GM18867 (cell line): ENCODE measurements at regions not wholly inside any gene's neighbourhood (a gene's known extent, or its start where the extent isn't known, plus 50 kb on each side); places are given as distances from the start of the nearest gene placed in this dataset.

Experiments used
- ATAC-seq: cut with Tn5 transposase; IDR thresholded peaks from one replicate; pipeline ENCODE4 v1.9.1; 2021; ENCODE audit warnings: mild to moderate bottlenecking, moderate library complexity; ENCODE audit not compliant: unreplicated experiment

DNA sequence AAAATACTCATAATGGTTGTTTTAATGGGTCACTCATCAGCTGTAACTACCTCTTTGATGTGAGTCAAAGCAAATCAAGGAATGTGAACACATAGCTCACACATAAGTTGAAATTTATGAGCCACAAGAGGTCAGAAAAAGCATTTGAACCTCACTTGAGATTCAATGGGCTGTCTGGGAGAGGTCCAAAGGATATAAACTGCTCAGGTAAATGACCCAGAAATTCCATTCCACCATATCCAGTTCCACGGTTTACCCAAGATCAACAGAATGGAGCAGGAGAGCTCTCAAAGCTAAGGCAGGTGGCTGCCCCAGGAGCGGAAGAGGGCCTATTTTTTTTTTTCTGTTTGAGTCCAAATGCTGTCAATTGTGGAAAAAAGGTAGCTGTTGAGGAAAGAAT is 464.1 kb downstream of the TNS1 start:
- no peak for ATAC-seq

DNA sequence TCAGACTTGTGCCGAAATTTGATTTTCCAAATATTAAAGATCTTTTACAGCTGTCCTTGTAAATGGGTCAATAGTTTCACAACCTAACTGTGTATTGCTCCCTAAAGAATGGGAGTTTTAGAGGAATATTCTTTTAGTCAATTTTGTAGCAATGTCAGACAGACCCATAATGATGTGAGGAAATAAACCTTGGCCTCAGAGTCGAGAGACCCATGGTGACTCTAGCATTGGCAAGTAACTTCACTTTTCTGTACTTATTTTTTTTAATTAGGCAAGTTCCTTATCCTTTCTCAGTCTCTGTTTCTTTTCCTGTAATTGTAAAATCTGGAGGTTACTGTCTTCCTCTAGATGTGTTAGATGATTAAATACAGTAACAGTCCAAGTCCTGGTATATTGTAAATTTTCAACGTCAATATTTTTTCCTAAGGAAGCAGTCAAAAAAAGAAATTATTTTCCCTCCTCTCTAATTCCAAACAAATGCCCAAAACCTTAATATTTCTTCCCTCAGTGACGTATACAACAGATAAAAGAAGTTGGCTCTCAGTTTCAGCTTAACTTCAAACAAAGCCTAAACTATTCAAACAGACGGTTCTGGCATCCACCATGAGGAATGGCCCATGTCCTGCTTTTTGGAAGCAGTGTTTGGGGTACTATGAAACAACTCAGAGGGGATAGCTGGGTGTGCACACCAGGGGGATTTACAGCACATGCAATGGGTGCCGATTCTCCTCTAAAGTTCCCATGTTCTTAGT is 466.7 kb downstream of the TNS1 start:
- no peak for ATAC-seq

DNA sequence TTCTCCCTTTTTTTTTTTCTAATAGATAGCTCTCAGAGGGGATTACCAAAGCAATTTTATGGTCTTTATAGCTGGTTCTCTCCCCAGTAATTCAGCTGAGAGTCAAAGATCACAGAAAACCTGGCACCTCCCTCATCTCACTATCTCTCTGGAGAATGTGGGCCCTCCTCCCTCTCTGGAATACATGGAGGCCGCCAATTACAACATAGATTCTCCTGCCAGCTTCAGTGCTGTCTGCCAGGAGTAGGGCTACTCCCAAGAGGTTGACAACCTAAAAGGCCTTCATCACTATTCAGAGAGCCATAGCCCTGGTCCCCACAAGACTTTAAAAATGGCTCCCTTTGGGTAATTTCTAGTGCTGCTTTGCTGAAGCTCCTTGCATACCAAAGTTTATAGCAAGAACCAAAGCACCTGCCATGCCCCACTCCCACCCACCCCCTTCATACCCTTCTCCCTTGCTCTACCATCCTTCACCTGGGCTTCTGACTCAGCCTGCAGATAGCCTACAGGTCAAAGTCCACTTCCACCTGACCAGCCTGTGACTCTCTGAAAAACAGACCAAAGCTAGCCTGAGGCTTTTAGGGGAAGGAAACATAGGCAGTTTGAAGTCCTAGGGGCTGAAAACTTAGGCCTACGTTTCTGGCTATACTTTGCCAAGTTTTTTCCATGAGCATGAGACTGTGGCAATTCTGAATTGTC is 472.3 kb downstream of the TNS1 start:
- no peak for ATAC-seq

- no peak for ATAC-seq
Measured at GRCh38 chr2:217529271-217529670, 473.5 kb downstream of the TNS1 start.

DNA sequence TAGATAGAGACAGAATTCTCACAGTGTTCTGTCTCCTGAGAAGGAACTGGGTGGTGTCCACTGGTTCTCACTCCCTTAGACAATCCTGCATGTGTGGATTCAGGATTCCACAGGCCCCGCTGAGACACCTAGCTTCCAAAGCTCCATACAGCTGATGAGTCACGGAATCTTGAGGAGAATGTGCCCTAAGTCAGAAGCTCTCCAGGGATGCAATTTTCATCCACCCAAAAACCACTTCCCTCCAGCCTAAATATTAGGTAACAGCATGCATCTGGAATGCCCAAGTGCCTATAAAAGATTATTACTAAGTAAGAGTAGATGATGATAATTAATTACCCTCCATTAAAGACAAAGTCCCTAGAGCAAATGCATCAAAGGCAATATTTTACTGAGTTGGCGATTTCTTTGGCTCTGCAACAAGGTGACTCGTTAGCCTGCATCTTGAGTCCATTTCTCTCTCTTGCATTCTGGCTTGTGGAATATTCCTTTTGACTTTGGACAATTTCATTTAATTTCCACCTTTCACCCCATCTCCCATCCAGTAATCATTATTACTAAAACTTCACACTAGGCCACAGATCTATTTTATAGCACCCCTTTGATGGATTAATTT is 475.1 kb downstream of the TNS1 start:
- no peak for ATAC-seq

DNA sequence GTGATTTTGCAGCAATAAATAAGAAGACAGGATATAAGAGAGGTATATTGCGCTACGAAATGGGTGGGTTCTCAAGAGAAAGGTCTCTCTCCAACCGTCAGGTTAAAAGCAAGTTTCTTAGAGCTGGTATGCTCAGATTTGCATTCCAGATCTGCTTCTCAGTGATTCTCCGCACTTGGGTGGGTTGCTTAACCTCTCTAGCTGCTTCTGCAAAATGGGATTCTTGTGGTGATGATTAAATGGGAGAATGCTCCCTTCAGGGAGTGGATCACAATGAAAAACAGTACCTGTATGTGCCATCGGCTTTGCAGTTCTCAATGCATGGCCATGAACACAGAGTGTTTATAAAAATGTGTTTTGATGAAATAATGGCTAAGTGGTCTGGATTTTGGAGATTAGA is 477.7 kb downstream of the TNS1 start:
- ATAC-seq, result no peak

DNA sequence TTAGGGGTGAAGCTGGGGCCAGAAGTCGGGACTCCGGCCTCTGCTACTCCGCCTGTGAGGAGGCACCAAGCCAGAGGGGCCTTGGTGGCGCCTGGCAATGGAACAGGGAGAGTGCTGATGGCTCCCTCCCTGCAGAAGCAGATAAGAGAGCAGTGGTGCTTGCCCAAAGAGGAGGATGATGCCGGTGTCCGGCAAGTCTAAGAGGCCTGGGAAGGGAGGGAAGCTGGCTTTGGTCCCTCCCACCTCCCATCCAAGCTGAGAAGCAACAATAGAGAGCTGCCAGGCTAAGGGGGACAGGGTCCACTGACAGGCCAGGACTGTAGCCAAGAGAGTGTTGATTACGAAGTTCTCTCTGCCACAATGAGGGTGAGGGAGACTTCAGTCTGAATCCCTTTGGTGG is 479.5 kb downstream of the TNS1 start:
- ATAC-seq, result no peak

DNA sequence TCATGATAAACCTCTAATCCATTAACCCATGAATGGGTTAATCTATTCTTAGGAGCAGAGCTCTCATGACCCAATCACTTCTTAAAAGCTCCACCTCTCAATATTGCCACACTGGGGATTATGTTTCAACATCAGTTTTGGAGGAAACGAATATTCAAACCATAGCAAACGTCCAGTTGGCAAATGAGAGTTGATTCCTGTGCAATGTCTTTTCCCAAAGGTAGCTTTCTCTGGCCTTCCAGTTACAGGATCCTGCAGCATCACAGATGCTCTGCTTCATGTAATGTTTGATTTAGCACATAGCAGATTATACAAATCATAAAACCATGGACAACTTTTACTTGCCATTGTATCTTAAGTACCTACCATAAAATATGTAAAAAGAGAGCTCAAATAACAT is 481.0 kb downstream of the TNS1 start:
- ATAC-seq, result no peak

- no peak for ATAC-seq
Measured at GRCh38 chr2:217520356-217521010, 482.3 kb downstream of the TNS1 start.

DNA sequence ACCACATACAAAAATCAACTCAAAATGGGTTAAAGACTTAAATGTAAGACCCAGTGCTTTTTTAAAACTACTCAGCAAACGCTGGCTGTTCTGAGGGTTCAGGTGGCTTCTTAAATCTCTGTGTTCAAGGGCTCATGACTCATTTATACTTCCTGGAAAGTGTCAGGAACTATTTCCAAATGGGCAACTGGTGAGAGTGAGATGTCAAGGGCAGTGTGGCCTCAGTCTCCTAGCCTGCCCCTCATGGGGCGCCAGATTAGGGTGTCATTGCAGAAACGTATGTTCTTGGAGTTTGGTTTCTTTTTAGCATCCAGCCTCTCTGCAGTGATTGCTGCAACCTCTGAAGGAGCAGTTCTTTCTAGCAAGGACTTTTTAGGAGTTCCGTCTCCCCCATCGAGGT is 485.4 kb downstream of the TNS1 start:
- no peak for ATAC-seq

GRCh38 chr2:217515615-217516309 is 487.0 kb downstream of the TNS1 start:
- ATAC-seq, result no peak

DNA sequence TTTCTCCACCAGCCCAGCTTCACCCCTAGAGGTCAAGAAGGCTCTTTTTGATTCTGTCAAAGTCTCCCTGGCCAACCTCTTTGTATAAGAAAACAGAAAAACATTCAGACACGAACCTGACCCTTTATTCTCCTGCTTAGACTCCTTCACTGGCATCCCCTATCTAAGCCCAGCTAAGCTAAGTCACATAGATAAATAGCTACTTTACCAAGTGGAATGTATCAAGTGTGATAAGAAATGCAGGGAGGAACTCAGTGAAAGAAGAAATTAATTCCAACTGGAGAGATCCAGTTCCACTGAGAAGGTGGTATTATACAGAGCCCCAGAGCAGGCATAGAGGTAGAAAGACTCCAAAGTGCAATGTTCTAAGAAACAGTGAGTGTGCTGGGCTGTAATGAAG is 489.5 kb downstream of the TNS1 start:
- no peak for ATAC-seq

- no peak for ATAC-seq
Measured at GRCh38 chr2:217512728-217513127, 490.1 kb downstream of the TNS1 start.

DNA sequence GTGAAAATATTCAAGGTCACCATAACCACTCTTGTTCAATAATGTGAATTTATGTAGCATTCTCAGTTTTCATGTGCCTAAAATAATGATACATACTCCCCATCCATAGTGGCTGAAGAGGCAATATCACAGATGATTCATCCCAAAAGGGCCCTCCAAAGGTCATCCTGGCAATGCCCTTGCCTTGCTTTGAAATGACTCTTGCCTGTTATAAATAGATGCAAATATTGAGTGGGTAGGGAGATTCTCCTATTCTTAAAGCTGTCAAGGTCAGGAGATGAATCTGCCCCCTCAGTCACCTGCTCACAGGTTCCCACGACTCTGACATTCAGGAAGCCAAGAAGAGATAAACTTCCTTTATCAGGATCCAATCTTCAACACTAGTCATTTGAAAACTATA is 490.5 kb downstream of the TNS1 start:
- no peak for ATAC-seq

DNA sequence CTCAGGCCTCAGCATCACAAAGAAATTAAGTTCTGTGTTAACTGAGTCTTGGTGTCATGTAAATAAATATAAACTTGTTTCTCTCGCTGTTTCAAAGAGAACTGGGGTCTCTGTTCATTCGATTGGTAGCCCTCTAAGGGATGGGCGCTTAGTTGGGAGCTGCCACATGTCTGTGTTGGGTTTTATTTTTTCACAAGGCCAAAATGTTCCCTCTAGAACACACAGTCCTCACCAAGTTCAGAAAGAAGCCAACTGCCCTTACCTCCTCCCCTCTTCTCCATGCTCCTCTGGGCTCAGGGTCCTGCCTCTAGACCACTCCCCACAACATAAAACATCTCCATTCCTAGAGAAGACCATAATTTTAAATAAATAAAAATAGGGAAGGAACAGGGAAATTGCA is 490.9 kb downstream of the TNS1 start:
- no peak for ATAC-seq

- peak; percentile 75 for ATAC-seq
Measured at GRCh38 chr2:217510771-217511291, 492.0 kb downstream of the TNS1 start.

GRCh38 chr2:217505303-217505702 is 497.5 kb downstream of the TNS1 start:
- ATAC-seq, result no peak

- ATAC-seq, result no peak
Measured at GRCh38 chr2:217501887-217502286, 500.9 kb downstream of the TNS1 start.

- no peak for ATAC-seq
Measured at GRCh38 chr2:217497843-217498377, 504.9 kb downstream of the TNS1 start.

DNA sequence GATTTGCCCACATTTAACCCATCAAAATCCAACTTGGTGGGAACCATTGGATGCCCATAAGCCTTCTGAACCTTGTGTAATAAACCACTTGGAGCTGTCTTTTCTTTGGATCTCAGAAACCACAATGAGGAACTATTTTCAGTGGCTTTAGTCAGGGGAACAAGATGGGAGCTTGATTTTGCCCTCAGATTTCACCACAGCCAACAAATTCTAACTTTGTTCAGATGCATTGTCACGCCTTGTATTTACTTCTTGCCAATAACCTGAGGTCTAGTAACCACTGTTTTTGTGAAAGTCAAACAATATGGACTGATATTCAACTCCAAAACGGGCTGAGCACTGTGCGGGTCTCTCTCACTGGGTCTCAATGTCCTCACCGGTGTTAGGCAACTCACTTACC is 508.2 kb downstream of the TNS1 start:
- no peak for ATAC-seq

- ATAC-seq, result no peak
Measured at GRCh38 chr2:217491271-217491670, 511.5 kb downstream of the TNS1 start.
